Nephron progenitor cell (in vitro differentiated cells): ENCODE measurements at regions not wholly inside any gene's neighbourhood (a gene's known extent, or its start where the extent isn't known, plus 50 kb on each side); places are given as distances from the start of the nearest gene placed in this dataset.

ENCODE experiments used
- DNase-seq: peaks from one replicate; pipeline ENCODE4 v3.0.0; 2021
- H3K27ac Mint-ChIP-seq: 2 replicates; pipeline ENCODE4 v1.8.0; 2021; ENCODE audit warnings: mild to moderate bottlenecking, moderate library complexity, mixed read lengths
- H3K27me3 Mint-ChIP-seq: 2 replicates; pipeline ENCODE4 v1.8.0; 2021; ENCODE audit warnings: mild to moderate bottlenecking, low read depth, mixed read lengths; ENCODE audit not compliant: poor library complexity
- H3K36me3 Mint-ChIP-seq: 2 replicates; pipeline ENCODE4 v1.8.0; 2021; ENCODE audit warnings: low read depth, mixed read lengths
- H3K4me1 Mint-ChIP-seq: 2 replicates; pipeline ENCODE4 v1.8.0; 2021; ENCODE audit warnings: mixed read lengths
- H3K4me3 Mint-ChIP-seq: 2 replicates; pipeline ENCODE4 v1.8.0; 2021; ENCODE audit warnings: mild to moderate bottlenecking, moderate library complexity, mixed read lengths
- H3K9me3 Mint-ChIP-seq: 2 replicates; pipeline ENCODE4 v1.8.0; 2021; ENCODE audit warnings: mild to moderate bottlenecking, moderate library complexity, mixed read lengths
- TF ChIP-seq, protein P1 (sequence below): fragments of 200-600 bp; sonication (generic); IDR thresholded peaks from 2 replicates; pipeline ENCODE4 v1.5.0; 2021; ENCODE audit warnings: antibody characterized with exemption

DNA sequence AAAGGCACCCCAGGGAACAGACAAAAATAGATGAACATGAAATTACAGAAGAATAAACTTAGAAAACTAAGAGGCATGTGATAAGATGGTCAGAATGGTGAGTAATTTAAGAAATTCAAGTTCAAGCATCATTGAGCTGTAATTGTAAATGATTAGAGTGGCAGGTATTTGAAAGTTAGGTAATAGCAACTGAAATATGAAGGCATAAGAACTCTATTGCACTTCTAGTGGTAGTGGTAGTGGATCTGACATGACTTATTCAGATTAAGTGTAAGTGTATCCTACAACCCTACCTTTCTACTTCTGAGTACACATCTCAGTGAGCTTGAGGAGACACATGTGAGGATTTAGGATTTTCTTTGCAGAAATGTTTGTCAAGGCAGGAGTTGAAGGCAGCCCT lies 192.9 kb upstream of the RIOK2 start:
- H3K27me3 Mint-ChIP-seq, result peaks cover 3% of the 10 kb centered on the region
- TF ChIP-seq, protein P1, sequence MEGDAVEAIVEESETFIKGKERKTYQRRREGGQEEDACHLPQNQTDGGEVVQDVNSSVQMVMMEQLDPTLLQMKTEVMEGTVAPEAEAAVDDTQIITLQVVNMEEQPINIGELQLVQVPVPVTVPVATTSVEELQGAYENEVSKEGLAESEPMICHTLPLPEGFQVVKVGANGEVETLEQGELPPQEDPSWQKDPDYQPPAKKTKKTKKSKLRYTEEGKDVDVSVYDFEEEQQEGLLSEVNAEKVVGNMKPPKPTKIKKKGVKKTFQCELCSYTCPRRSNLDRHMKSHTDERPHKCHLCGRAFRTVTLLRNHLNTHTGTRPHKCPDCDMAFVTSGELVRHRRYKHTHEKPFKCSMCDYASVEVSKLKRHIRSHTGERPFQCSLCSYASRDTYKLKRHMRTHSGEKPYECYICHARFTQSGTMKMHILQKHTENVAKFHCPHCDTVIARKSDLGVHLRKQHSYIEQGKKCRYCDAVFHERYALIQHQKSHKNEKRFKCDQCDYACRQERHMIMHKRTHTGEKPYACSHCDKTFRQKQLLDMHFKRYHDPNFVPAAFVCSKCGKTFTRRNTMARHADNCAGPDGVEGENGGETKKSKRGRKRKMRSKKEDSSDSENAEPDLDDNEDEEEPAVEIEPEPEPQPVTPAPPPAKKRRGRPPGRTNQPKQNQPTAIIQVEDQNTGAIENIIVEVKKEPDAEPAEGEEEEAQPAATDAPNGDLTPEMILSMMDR, result no peak
- no peaks in the 10 kb centered on the region for H3K4me1 Mint-ChIP-seq
- H3K36me3 Mint-ChIP-seq, result no peaks in the 10 kb centered on the region
- no peak overlapping the region for H3K27ac Mint-ChIP-seq
- H3K4me3 Mint-ChIP-seq, result no peak overlapping the region
- no peak for DNase-seq
- no peaks in the 10 kb centered on the region for H3K9me3 Mint-ChIP-seq

DNA sequence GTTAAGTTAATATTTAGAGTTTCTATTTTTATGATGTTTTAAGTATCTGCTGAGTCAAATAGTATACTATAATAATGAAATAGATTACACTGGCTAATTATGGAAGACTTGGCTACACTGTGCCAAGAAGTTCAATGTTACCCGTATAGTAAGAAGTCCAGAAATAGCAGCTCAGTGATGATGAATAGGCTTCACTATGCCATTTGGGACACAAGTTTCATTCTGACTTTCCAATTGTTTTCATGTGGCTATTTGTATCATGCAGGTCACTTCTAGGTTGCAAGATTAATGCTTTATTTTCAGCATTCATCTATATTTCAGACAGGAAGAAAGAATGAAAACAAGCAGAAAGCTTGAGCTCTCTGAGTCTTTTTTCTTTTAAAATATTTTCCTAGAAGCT lies 194.5 kb upstream of the RIOK2 start:
- TF ChIP-seq, protein P1, result no peak
- no peaks in the 10 kb centered on the region for H3K36me3 Mint-ChIP-seq
- no peaks in the 10 kb centered on the region for H3K4me1 Mint-ChIP-seq
- no peak for DNase-seq
- H3K9me3 Mint-ChIP-seq, result no peaks in the 10 kb centered on the region
- H3K27me3 Mint-ChIP-seq, result peaks cover 3% of the 10 kb centered on the region
- H3K27ac Mint-ChIP-seq, result no peak overlapping the region
- no peak overlapping the region for H3K4me3 Mint-ChIP-seq

DNA sequence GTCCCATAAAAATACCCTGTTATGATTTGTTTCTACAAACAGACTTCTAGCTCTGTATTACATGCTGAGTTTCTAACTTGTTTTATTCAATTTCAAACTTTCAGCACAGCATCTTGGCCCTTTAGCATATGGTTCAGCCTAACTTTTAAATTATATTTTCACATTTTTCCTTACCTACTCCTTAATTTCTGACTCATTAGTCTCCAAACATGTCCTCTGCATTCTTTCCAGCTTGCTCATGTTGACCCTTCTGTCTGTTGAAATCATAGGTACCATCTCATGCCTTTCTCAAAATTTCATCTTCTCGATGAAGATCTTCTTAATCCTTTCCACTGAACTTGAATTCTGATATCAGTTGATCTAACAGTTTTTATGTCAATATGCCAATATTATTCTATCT lies 200.9 kb upstream of the RIOK2 start:
- Mint-ChIP-seq H3K9me3 (no peaks in the 10 kb centered on the region), H3K4me1 (no peaks in the 10 kb centered on the region)

DNA sequence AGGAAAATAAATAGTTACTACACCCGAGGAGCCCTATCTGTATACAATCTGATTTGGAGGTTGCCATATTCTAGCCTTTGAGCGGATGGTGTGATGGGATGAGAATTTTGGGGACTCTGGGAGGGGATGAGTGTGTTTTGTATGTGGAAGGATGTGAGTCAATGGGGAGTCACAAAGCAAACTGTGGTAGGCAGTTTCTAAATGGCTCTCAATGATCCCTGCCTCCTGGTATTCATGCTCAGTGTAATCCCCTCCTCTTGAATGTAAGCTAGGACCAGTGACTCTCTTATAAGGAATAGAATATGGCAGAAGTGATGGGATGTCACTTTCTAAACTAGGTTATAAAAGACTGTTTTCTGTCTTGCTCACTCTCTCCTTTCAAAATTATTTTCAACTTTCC lies 205.7 kb upstream of the RIOK2 start:
- no peaks in the 10 kb centered on the region for H3K4me1 Mint-ChIP-seq
- H3K36me3 Mint-ChIP-seq, result no peaks in the 10 kb centered on the region
- TF ChIP-seq, protein P1, result no peak
- H3K4me3 Mint-ChIP-seq, result no peak overlapping the region
- no peak for DNase-seq
- no peak overlapping the region for H3K27ac Mint-ChIP-seq
- H3K9me3 Mint-ChIP-seq, result peaks cover 2% of the 10 kb centered on the region
- peaks cover 5% of the 10 kb centered on the region for H3K27me3 Mint-ChIP-seq

More for the DNA sequence above, 200.9 kb upstream of the RIOK2 start:
- no peak for DNase-seq
- Mint-ChIP-seq H3K36me3 (no peaks in the 10 kb centered on the region), H3K27ac (no peak overlapping the region), H3K27me3 (peaks cover 5% of the 10 kb centered on the region), H3K4me3 (no peak overlapping the region)
- TF ChIP-seq, protein P1, result no peak

DNA sequence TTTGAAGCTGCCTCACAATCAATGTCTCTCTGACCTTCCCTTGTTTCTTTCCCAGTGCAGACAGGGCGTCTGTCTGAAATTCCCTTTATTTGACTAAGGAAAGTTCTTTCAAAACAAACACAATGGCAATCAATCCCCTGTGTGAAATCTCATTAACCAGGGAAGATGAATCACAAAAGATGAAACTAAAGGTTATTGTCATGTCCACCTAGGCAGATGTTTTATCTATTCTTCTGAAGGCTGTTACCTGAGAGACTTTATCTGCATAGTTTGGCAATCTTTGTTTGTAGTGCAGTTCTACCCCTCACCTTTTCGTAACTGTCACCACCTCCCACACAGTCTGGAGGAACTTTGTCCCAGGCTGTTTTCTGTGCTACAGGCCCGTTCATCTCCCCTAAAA lies 217.5 kb upstream of the RIOK2 start:
- H3K4me1 Mint-ChIP-seq, result peaks cover 9% of the 10 kb centered on the region
- H3K36me3 Mint-ChIP-seq, result no peaks in the 10 kb centered on the region
- TF ChIP-seq, protein P1, result no peak
- H3K9me3 Mint-ChIP-seq, result peaks cover 5% of the 10 kb centered on the region
- no peak overlapping the region for H3K4me3 Mint-ChIP-seq
- no peaks in the 10 kb centered on the region for H3K27me3 Mint-ChIP-seq
- H3K27ac Mint-ChIP-seq, result no peak overlapping the region
- DNase-seq, result no peak

DNA sequence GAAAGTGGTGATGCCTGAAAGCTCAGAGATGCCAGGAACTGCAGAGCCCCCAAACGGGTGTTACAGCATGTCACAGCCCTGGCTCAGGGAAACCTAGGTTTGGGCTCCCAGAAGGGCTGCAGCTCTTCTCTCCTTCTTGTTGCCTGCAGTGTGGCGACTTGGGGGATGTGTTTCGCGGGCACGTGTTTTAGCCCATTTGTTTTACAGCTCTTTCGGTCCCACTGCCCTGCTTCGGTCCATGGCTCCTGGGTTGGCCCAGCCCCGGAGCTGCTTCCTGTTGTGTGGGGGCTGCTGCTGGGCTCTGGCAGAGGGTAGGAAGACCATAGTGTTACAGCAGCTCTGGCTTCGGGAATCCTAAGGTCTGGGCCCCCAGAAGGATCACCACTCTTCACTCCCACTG lies 222.9 kb upstream of the RIOK2 start:
- H3K4me1 Mint-ChIP-seq, result peaks cover 1% of the 10 kb centered on the region
- DNase-seq, result no peak
- no peaks in the 10 kb centered on the region for H3K36me3 Mint-ChIP-seq
- peaks cover 2% of the 10 kb centered on the region for H3K27me3 Mint-ChIP-seq
- no peak overlapping the region for H3K4me3 Mint-ChIP-seq
- no peak overlapping the region for H3K27ac Mint-ChIP-seq
- H3K9me3 Mint-ChIP-seq, result peaks cover 14% of the 10 kb centered on the region
- TF ChIP-seq, protein P1, result no peak
